ENCODE measurements at regions not wholly inside any gene's neighbourhood (a gene's known extent, or its start where the extent isn't known, plus 50 kb on each side); places are given as distances from the start of the nearest gene placed in this dataset.

GRCh38 chr4:14744346-14744745, 257.9 kb upstream of the CPEB2 start:
- TF ChIP-seq CTCF (conservative IDR thresholded peaks at IDR 0.05; ENCODE audit: low read depth, low read length), result no peak
- TF ChIP-seq EZH2 (IDR thresholded peaks at IDR 0.05; ENCODE audit: low read length, unreplicated experiment), result no peak
- TF ChIP-seq EZH2phosphoT487 (IDR thresholded peaks at IDR 0.05; ENCODE audit: borderline replicate concordance, low read length), result no peak
